ENCODE measurements at regions not wholly inside any gene's neighbourhood (a gene's known extent, or its start where the extent isn't known, plus 50 kb on each side); places are given as distances from the start of the nearest gene placed in this dataset.
A peak's percentile ranks its signal among the peaks of the same experiment; 100 is the strongest.
"Not testable (repeated sequence)": the region's sequence is repeated elsewhere in the genome, so short reads cannot be mapped to it uniquely, and the experiment has no call there.

DNA sequence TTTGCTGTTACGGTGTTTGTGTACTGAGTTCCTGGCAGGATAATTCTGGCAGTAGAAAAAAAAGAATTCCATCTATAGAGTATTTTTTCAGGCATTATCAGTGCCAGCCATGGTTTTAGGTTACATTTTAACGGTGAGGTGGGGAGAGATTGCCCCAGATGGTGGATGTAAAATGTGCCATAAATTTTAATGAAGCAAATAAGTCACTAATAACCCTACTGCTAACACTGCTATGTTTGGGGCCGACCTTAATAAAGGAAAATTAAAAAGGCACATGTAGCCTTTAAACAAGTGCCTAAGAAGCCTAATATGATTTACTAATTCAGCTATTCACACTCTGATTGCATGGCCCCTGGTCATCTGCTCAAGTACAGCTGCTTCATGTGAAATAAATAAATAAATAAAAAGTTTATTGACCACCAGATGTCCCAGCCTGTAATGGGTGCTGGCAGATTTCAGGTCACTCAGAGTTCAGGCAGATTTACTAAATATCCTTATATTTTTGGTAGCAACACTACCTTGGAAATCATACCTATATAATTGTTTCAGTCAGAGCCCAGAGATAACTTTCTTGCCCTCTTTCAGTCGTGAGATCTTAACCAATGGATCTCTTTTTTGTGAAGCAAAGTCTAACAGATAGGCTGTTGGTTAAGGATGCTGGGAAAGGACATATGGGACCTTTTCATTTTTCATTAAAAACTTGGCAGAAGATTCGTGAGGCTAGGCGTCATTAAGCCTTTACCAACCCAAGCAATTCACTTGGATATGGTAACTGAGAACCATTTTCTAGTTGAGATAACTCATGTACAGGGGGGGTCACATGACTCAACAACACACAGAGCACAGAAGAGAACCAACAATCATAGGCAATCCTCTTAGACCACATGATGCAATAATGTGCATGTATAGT, 495.0 kb upstream of the NRSN1 start:
- DNase-seq, result peak; percentile 77 to 89

GRCh38 chr6:23633996-23634395, 492.0 kb upstream of the NRSN1 start:
- peak; percentile 91 to 97 for DNase-seq

- DNase-seq, result no peak
Observed at GRCh38 chr6:23635150-23635549, 490.9 kb upstream of the NRSN1 start.

GRCh38 chr6:23637296-23637695, 488.7 kb upstream of the NRSN1 start:
- no peak for DNase-seq

DNA sequence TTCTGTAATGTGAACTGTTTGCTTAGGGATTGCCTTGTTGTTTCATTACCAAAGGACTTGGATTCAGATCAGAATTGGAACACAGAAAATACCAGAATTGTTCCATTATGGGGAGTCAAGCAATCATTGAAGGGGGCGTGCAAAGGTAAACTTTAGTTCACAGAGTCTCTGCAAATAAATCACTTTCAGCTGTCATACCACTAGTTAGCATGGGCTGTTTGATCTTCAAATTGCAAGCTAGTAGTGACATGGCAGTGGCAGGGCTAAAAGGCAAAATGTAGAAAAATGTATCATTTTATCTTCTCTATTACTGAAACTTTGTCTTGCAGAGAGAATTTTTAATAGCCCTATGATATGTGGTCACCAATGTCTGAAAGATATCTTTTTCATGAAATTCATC, 483.2 kb upstream of the NRSN1 start:
- DNase-seq, result no peak

DNA sequence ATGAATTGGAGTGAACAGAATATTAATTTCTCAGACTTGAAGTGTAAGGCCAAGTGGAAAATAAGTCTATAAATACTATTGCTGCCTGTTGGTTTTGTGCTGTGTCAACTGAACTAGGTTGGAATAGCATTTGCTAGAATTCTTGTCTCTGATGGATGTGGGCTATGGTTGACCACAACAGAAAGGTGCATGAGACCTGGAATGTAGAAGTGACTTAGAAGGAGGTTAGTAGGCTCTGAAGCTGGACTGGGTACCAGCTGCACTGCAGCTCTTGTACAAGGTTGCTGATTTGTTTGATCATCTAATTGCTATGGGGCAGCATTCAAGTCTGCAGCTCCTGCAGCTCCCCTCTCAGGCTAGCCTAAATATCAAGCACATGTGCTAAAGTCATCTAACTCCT, 479.0 kb upstream of the NRSN1 start:
- DNase-seq, result peak in 1 of 2 experiments; percentile 6

DNA sequence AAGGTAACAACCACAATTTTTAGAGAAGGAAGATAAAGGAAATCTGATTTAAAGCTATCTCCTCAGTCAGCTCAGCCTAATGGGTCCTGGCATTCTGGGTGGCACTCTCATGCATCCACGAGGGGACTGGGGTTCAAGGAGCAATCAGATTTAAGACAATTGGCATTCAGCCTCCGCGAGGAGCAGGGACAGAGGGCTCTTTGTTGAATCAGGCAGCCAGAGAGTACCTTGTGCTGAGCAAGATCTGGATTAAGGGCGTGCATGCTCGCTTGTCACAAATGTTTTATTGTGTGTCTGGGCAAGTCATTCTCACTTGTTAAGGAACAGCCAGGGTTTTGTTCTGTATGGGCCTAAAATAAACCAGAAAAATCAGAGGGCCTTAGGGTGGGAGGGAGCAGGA, 475.3 kb upstream of the NRSN1 start:
- DNase-seq, result no peak

- no peak for DNase-seq
Observed at GRCh38 chr6:23654745-23655144, 471.3 kb upstream of the NRSN1 start.

DNA sequence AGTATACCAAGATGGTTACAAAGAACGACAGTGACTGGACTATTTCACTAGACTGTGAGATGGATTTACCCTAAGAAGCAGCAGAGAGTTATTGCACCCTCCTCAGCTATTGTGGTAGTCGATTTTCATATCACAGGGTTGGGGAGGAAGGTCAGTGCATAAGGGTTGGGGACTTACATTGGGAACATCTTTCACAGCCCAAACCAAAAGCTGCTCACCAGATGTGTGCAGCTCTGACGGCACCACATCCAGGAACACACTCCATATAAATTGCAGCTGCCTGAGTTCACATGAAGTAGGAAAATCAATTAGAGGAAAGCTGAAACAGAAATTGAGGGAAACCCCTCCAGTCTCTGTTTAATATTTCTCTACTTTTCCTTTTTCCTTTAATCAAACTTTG, 470.5 kb upstream of the NRSN1 start:
- DNase-seq, result no peak

- DNase-seq, result no peak
Observed at GRCh38 chr6:23656255-23657194, 469.5 kb upstream of the NRSN1 start.

DNA sequence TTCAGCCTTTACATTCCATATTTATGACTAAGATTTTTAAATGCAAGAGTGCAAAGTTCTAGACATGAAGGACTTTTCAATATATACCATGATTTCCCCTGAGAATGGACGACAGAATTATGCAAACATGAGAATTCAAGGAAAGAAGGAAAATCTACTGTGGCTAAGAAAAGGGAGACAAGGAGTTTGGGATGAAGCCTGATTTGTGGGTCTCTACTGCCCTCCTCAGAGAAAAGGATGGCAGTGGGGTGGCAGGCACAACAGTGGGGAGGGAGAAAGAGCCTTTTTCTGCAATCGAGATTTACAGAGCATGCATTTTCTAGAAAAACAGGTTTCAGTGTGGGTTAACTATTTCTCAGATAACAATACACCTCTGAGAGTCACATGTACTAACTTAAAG, 466.9 kb upstream of the NRSN1 start:
- DNase-seq, result peak; percentile 59 to 71

GRCh38 chr6:23661549-23661948, 464.5 kb upstream of the NRSN1 start:
- DNase-seq, result no peak

DNA sequence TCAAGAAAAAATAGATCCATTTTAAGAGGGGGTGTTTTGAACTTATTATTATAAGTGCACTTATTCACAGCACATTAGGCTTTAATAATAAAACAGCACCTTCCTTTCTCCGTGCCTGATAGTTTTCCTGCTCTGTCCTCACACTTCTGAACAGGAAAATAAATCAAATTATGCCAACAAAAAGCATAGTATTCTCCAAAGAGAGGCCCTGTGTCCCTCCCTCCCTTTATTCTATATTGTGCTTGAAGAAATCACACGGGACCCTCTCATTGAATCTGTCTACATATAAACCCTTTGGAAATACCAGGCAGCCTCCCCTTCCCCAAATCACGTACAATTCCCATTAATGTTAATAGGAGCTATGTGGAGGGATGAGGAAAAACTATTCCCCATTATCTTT, 462.9 kb upstream of the NRSN1 start:
- DNase-seq, result no peak

- no peak for DNase-seq
Observed at GRCh38 chr6:23663652-23664051, 462.4 kb upstream of the NRSN1 start.

- not testable (repeated sequence) for DNase-seq
Observed at GRCh38 chr6:23665911-23666310, 460.1 kb upstream of the NRSN1 start.

- DNase-seq, result no peak
Observed at GRCh38 chr6:23672737-23673136, 453.3 kb upstream of the NRSN1 start.

DNA sequence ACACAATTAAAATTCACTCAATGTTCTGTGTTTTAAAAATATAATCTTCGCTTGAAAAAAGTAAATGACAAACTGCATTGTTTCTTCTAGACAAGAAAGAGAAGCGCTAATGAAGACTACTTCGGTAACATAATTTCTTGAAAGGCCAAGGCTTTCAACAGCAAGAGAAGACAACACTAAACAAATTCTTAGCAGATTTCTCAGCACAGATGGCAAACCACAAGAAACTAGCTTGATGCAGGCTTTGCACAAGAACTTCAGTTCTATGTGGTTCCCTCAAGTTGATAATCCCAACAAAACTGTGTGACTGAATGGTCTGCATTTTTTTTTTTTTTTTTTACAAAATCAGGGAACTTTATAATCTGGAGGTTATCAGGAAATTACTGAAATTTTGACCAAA, 447.4 kb upstream of the NRSN1 start:
- no peak for DNase-seq

DNA sequence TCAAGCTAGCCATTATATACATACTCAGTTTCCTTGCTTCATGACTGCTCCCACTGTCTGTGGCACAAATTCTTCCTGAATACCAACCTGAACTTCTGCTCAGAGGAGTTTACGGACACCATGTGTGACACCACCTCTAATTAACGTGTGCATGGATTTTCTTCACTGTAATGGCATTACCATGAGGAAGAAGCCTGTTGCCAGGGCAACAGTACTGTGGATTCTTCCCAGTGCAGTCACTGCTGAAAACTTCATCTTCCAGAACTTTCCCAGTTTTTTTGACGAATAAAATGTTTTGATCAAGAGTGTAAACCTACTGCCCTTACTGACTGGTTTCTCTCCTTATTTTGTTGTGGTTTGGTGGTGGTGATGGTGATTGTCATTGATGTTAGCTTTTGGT, 444.3 kb upstream of the NRSN1 start:
- DNase-seq, result peak in 1 of 2 experiments; percentile 13

- DNase-seq, result no peak
Observed at GRCh38 chr6:23688650-23689049, 437.4 kb upstream of the NRSN1 start.

GRCh38 chr6:23690453-23691049, 435.5 kb upstream of the NRSN1 start:
- no peak for DNase-seq

- DNase-seq, result no peak
Observed at GRCh38 chr6:23692184-23692583, 433.8 kb upstream of the NRSN1 start.

DNA sequence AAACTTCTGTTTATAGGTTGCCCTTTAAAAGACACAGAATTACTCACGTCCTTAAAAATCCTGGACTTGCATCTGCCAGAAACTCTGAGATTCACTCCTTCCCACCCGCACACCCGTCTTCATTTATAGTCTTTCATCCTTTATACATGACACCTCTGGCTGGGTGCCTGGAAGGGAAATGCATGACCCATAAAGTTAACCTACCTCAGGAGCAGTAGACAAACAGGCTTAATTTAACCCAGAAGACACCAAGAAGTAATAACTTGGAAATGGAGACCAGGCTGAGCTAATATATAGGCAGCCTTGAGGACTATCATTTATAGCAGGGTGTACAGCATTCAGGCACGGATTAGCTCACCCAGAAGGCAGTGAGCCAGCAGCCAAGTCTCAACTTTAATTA, 429.0 kb upstream of the NRSN1 start:
- DNase-seq, result no peak

DNA sequence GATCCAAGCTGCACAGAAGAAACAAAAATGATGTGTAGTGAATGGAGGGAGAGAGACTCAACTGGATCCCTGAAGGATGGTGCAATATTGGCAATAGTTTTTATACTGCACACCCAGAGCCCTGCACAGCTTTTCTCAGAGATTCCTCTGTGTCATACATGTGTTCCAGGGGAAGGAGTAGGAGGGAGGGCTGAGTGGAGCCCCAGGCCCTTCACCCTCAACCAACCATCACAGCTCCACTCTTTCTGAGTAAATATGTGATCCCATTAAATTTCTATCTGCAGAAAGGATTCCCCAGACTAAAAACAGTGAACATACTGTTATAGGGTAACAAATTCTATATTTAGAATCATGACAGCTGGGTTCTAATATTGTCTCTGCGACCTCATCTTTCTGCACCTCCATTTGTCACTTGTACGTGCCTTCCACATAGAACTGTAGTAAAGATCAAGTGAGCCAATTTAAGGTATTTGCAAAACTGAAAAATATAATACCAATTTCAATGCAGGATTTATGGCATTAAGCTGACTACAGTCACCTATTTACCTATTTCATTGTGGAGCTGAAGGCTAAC, 421.4 kb upstream of the NRSN1 start:
- DNase-seq, result no peak
